K562 (cell line): ENCODE measurements at regions not wholly inside any gene's neighbourhood (a gene's known extent, or its start where the extent isn't known, plus 50 kb on each side); places are given as distances from the start of the nearest gene placed in this dataset.

ENCODE experiments used
- ATAC-seq: fragments of 200-7000 bp; cut with Tn5 transposase; 3 replicates; pipeline ENCODE4 v1.9.1; 2020; ENCODE audit warnings: moderate library complexity
- BruUV-seq: library from RNA; stranded (reverse); fragments of 400-500 nt; replicated peaks from 2 replicates; lab custom pipeline; 2021; lab: Mats Ljungman, UMichigan
- CTCF ChIA-PET: fragments of 300-600 bp; formaldehyde crosslinking; extraction: SDS; loops from one replicate; lab custom pipeline; 2021; ENCODE audit warnings: low intra/inter-chr PET ratio; lab: Yijun Ruan, JAX
- POLR2A ChIA-PET: fragments of 300-600, 350-650 bp; sonication (Branson Sonifier 250); formaldehyde crosslinking; extraction: SDS; loops from one replicate; lab custom pipeline; 2021; ENCODE audit warnings: antibody characterized with exemption, inconsistent platforms; lab: Yijun Ruan, JAX
- DNase-seq, 4 experiments: peaks; one replicate each; pipeline versions ENCODE4 v3.0.0 to v3.0.0-alpha.2; 2011 to 2018; ENCODE audit warnings: low spot score in 3 of 4, mixed read lengths in 3 of 4; ENCODE audit errors: extremely low read depth in 1 of 4
- FAIRE-seq: peaks from 2 replicates; lab custom pipeline; 2011; peaks lifted over from hg19 to GRCh38; lab: Jason Lieb, UNC
- H2AFZ ChIP-seq: 2 replicates; pipeline ENCODE4 v1.6.0; 2011; ENCODE audit warnings: low read depth, low read length, control low read depth, inconsistent platforms
- H3K27ac ChIP-seq: fragments of 200-600 bp; 3 replicates; pipeline ENCODE4 v1.8.0; 2011; ENCODE audit warnings: low read depth, mild to moderate bottlenecking, control low read depth, inconsistent platforms, low read length, moderate library complexity, mixed read lengths; ENCODE audit errors: extremely low read depth
- H3K27me3 ChIP-seq, 2 experiments: fragments of 300-600 bp in 1 of 2; 2 replicates in 1 of 2; 3 replicates in 1 of 2; pipeline versions ENCODE4 v1.6.0 to v1.8.0; 2011; ENCODE audit warnings: inconsistent platforms in 2 of 2, low read length in 2 of 2, mild to moderate bottlenecking in 1 of 2, mixed read lengths in 1 of 2, moderate library complexity in 1 of 2; ENCODE audit not compliant: control insufficient read depth in 2 of 2, insufficient read depth in 2 of 2
- H3K36me3 ChIP-seq: fragments of 300-600 bp; 3 replicates; pipeline ENCODE4 v1.8.0; 2011; ENCODE audit warnings: mild to moderate bottlenecking, low read length, inconsistent platforms; ENCODE audit not compliant: control insufficient read depth, insufficient read depth
- H3K4me1 ChIP-seq, 2 experiments: fragments of 200-600 bp in 1 of 2; replicated peaks in 1 of 2; 2 replicates in 1 of 2; 3 replicates in 1 of 2; pipeline versions ENCODE4 v1.5.1 to v1.8.0; 2011; ENCODE audit warnings: inconsistent platforms in 2 of 2, low read length in 2 of 2, mild to moderate bottlenecking in 1 of 2, mixed read lengths in 1 of 2, moderate library complexity in 1 of 2; ENCODE audit not compliant: control insufficient read depth in 2 of 2, insufficient read depth in 2 of 2
- H3K4me2 ChIP-seq: 2 replicates; pipeline ENCODE4 v1.6.1; 2011; ENCODE audit warnings: low read length, control low read depth, inconsistent platforms, mixed read lengths; ENCODE audit not compliant: insufficient read depth
- H3K4me3 ChIP-seq: fragments of 200-600 bp; sonication (generic), shearing (Covaris generic); 2 replicates; pipeline ENCODE4 v1.5.1; 2016; ENCODE audit warnings: control low read depth, inconsistent platforms
- H3K79me2 ChIP-seq: fragments of 200-600 bp; 3 replicates; pipeline ENCODE4 v1.8.0; 2011; ENCODE audit warnings: low read length, inconsistent platforms; ENCODE audit not compliant: control insufficient read depth, insufficient read depth
- H3K9ac ChIP-seq, 2 experiments: 2 replicates each; pipeline versions ENCODE4 v1.6.0 to v1.6.1; 2011; ENCODE audit warnings: low read depth in 2 of 2, low read length in 2 of 2, control low read depth in 1 of 2, inconsistent platforms in 1 of 2, mild to moderate bottlenecking in 1 of 2, mixed read lengths in 1 of 2; ENCODE audit not compliant: insufficient read depth in 1 of 2
- H3K9me1 ChIP-seq: one replicate; pipeline ENCODE4 v1.6.0; 2011; ENCODE audit warnings: inconsistent platforms, mild to moderate bottlenecking, low read length, moderate library complexity; ENCODE audit not compliant: control insufficient read depth, insufficient read depth
- H3K9me3 ChIP-seq: replicated peaks from 2 replicates; pipeline ENCODE4 v1.5.1; 2011; ENCODE audit warnings: low read depth, low read length, inconsistent platforms; ENCODE audit not compliant: control insufficient read depth, insufficient read depth
- H4K20me1 ChIP-seq: replicated peaks from 2 replicates; pipeline ENCODE4 v1.6.1; 2011; ENCODE audit warnings: low read length, inconsistent platforms, mixed read lengths; ENCODE audit not compliant: control insufficient read depth, insufficient read depth
- ELK1 ChIP-seq: sonication (generic); formaldehyde crosslinking; IDR thresholded peaks from 2 replicates; pipeline ENCODE4 v1.8.1; 2022; ENCODE audit warnings: missing genetic modification reagents
- FUS ChIP-seq: fragments of 200-400 bp; formaldehyde crosslinking; optimal IDR thresholded peaks from 2 replicates; pipeline ENCODE3; 2017; ENCODE audit warnings: low read depth, low read length
- IRF2 ChIP-seq: sonication (generic); formaldehyde crosslinking; IDR thresholded peaks from 2 replicates; pipeline ENCODE4 v1.8.1; 2022; ENCODE audit warnings: mild to moderate bottlenecking, missing genetic modification reagents
- NR3C1 ChIP-seq: sonication (generic); formaldehyde crosslinking; IDR thresholded peaks from 2 replicates; pipeline ENCODE4 v1.8.1; 2022; ENCODE audit warnings: missing genetic modification reagents
- PHB2 ChIP-seq: fragments of 450-650 bp; IDR thresholded peaks from 2 replicates; pipeline ENCODE4 v1.6.1; 2017; ENCODE audit warnings: low read depth
- POLR2G ChIP-seq: fragments of 200-400 bp; formaldehyde crosslinking; IDR thresholded peaks from 2 replicates; pipeline ENCODE4 v1.6.1; 2017; ENCODE audit warnings: low read depth, mild to moderate bottlenecking, antibody characterized with exemption, low read length, moderate library complexity
- PTTG1 ChIP-seq: fragments of 450-650 bp; IDR thresholded peaks from 2 replicates; pipeline ENCODE4 v1.6.1; 2016; ENCODE audit warnings: low read depth, mild to moderate bottlenecking, missing genetic modification characterization, missing compliant biosample characterization
- SP1 ChIP-seq: sonication (generic); formaldehyde crosslinking; IDR thresholded peaks from 2 replicates; pipeline ENCODE4 v1.8.1; 2022; ENCODE audit warnings: mild to moderate bottlenecking, missing genetic modification reagents
- TAF1 ChIP-seq: IDR thresholded peaks from 2 replicates; pipeline ENCODE4 v1.6.1; 2011; ENCODE audit warnings: mild to moderate bottlenecking, low read length, moderate library complexity; ENCODE audit not compliant: insufficient read depth, control insufficient read depth, severe bottlenecking; ENCODE audit errors: extremely low read depth
- TAF7 ChIP-seq: fragments of 450-650 bp; IDR thresholded peaks from 2 replicates; pipeline ENCODE4 v1.6.1; 2016; ENCODE audit warnings: missing genetic modification characterization, missing compliant biosample characterization
- ZKSCAN3 ChIP-seq: fragments of 250-450 bp; sonication (Bioruptor Pico); IDR thresholded peaks from 2 replicates; pipeline ENCODE4 v1.4.0; 2020
- ZNF165 ChIP-seq: fragments of 250-450 bp; sonication (Bioruptor Pico); IDR thresholded peaks from 2 replicates; pipeline ENCODE4 v1.4.0; 2020; ENCODE audit warnings: borderline replicate concordance
- ZNF23 ChIP-seq: fragments of 250-450 bp; sonication (Bioruptor Pico); IDR thresholded peaks from 2 replicates; pipeline ENCODE4 v1.4.0; 2020; ENCODE audit warnings: mild to moderate bottlenecking
- ZNF232 ChIP-seq: sonication (generic); formaldehyde crosslinking; IDR thresholded peaks from 2 replicates; pipeline ENCODE4 v1.8.0; 2022; ENCODE audit warnings: mild to moderate bottlenecking, missing genetic modification reagents
- ZNF512 ChIP-seq: IDR thresholded peaks from 2 replicates; pipeline ENCODE4 v1.6.1; 2016; ENCODE audit warnings: missing genetic modification characterization, missing compliant biosample characterization
- WGBS: fragments of 100-300 bp; shearing (Covaris generic); methylation state at CpG from one replicate; pipeline ENCODE4 v1.1.6; 2016; ENCODE audit warnings: low coverage, mixed read lengths; ENCODE audit not compliant: insufficient coverage; ENCODE audit errors: missing lambda C conversion rate; 5-methylcytosine and 5-hydroxymethylcytosine counted together
- in situ Hi-C: fragments of 300-500 bp; cut with MboI; formaldehyde crosslinking; loops from 4 replicates; pipeline ENCODE4 v1.15.0; 2018; ENCODE audit warnings: inconsistent platforms, mixed read lengths
- intact Hi-C: fragments of 100-400 bp; cut with micrococcal nuclease; formaldehyde crosslinking; loops from 2 replicates; pipeline ENCODE4 v1.14.2; 2022
- TF ChIP-seq, protein P1 (sequence below): sonication (generic); formaldehyde crosslinking; IDR thresholded peaks from 2 replicates; pipeline ENCODE4 v1.8.0; 2022; ENCODE audit warnings: mild to moderate bottlenecking, missing genetic modification reagents, borderline replicate concordance
- TF ChIP-seq, protein P2 (sequence below): fragments of 250-450 bp; sonication (Bioruptor Pico); IDR thresholded peaks from 2 replicates; pipeline ENCODE4 v1.8.0; 2022; ENCODE audit warnings: moderate library complexity, mild to moderate bottlenecking, inconsistent platforms

DNA sequence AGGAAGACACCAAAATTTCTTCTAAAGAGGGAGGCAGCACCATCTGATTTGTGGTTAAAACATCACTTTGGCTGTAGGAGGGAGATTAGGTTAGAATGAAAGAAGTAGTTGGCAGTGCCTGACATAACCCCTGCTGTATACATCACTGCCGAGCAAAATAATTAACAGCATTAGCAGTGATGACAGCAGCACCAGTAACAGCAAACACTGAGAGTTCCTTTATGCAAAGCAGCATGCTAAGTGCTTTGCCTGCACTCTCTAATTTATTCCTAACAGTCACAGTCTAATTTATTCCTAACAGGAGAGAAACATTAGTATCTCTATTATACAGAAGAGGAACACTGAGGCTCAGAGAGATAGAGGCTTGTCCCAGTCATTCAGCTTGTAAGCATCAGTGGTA is 1469.7 kb downstream of the AACS start:
- ATAC-seq (no peak), FAIRE-seq (no peak), DNase-seq (no peak)
- no peak for TF ChIP-seq ZNF165 (CRISPR knock-in tag)
- TF ChIP-seq PTTG1 (tag), result no peak
- no peak for TF ChIP-seq TAF1
- TF ChIP-seq IRF2, result no peak
- TF ChIP-seq TAF7 (tag), result no peak
- no peak for TF ChIP-seq SP1 (CRISPR knock-in tag)
- TF ChIP-seq ZKSCAN3 (CRISPR knock-in tag), result no peak
- TF ChIP-seq ZNF232, result no peak
- TF ChIP-seq POLR2G, result no peak
- TF ChIP-seq, protein P1, sequence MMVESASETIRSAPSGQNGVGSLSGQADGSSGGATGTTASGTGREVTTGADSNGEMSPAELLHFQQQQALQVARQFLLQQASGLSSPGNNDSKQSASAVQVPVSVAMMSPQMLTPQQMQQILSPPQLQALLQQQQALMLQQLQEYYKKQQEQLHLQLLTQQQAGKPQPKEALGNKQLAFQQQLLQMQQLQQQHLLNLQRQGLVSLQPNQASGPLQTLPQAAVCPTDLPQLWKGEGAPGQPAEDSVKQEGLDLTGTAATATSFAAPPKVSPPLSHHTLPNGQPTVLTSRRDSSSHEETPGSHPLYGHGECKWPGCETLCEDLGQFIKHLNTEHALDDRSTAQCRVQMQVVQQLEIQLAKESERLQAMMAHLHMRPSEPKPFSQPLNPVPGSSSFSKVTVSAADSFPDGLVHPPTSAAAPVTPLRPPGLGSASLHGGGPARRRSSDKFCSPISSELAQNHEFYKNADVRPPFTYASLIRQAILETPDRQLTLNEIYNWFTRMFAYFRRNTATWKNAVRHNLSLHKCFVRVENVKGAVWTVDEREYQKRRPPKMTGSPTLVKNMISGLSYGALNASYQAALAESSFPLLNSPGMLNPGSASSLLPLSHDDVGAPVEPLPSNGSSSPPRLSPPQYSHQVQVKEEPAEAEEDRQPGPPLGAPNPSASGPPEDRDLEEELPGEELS, result no peak
- TF ChIP-seq, protein P2, sequence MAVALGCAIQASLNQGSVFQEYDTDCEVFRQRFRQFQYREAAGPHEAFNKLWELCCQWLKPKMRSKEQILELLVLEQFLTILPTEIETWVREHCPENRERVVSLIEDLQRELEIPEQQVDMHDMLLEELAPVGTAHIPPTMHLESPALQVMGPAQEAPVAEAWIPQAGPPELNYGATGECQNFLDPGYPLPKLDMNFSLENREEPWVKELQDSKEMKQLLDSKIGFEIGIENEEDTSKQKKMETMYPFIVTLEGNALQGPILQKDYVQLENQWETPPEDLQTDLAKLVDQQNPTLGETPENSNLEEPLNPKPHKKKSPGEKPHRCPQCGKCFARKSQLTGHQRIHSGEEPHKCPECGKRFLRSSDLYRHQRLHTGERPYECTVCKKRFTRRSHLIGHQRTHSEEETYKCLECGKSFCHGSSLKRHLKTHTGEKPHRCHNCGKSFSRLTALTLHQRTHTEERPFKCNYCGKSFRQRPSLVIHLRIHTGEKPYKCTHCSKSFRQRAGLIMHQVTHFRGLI (CRISPR knock-in tag), result no peak
- TF ChIP-seq FUS, result no peak
- no peak for TF ChIP-seq NR3C1 (CRISPR knock-in tag)
- TF ChIP-seq PHB2, result no peak
- TF ChIP-seq ZNF512 (tag), result no peak
- TF ChIP-seq ELK1, result no peak
- no peak for TF ChIP-seq ZNF23
- H3K4me3 ChIP-seq, result no peak overlapping the region
- intact Hi-C loops, result no loop called here
- no peaks in the 10 kb centered on the region for H3K4me1 ChIP-seq
- H4K20me1 ChIP-seq, result no peaks in the 10 kb centered on the region
- no peak overlapping the region for H2AFZ ChIP-seq
- WGBS, result 0% methylated on average over 1 of the region's 1 CpG
- H3K27ac ChIP-seq, result no peak overlapping the region
- no peak overlapping the region for H3K9ac ChIP-seq
- no peaks in the 10 kb centered on the region for H3K79me2 ChIP-seq
- no peaks in the 10 kb centered on the region for H3K36me3 ChIP-seq
- H3K9me1 ChIP-seq, result no peaks in the 10 kb centered on the region
- no peaks in the 10 kb centered on the region for H3K27me3 ChIP-seq
- no peaks in the 10 kb centered on the region for H3K9me3 ChIP-seq
- in situ Hi-C loops, result no loop called here
- no TSS peak for BruUV-seq
- H3K4me2 ChIP-seq, result no peak overlapping the region
- POLR2A ChIA-PET, result no interaction called here
- CTCF ChIA-PET, result no interaction called here
